ENCODE measurements at regions not wholly inside any gene's neighbourhood (a gene's known extent, or its start where the extent isn't known, plus 50 kb on each side); places are given as distances from the start of the nearest gene placed in this dataset.
A peak's percentile ranks its signal among the peaks of the same experiment; 100 is the strongest.

DNA sequence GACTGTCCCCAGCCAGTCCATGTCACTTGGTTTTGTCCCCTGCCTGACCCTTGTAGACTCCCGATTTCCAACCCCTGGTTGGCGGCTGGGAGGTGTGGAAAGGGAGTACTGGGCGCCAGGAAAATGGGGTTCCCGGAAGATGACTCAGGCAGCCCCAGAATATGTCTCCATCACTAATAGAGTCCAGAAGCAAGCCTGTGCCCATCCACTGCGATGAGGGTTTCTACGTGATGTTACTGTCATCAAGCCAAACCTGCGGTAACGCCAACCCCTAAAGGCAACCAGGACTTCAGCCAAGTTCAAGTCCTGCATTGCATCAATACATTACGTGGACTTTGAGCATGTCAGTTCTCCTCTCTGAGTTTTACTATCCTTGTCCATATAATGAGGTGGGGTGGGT lies 62.0 kb upstream of the TAF1B start:
- peak overlapping the region; percentile 57; the same call in 1 of the 2 replicates for H3K9ac ChIP-seq (ENCODE audit: low read length)

DNA sequence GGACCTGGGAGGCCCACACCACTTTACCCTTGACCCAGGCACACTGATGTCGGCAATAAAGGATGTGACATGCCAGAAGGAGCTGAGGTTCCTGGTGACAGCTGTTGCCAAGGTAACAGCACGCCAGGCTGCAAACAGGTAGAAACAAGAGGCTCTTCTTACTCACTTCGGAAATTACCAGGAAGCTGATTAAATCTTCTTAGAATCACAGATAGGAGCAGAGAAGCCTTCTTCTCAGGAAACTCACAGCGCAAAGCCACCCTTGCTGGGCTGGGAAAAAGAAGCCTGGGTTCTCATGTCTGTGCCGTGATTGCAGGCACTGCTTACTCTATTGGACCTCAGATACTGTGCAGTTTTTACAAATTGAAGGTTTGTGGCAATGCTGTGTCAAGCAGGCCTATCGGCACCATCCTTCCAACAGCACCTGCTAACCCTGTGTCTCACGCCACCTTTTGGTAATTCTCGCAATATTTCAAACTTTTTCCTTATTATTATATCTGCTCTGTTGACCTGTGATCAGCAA lies 61.0 kb upstream of the TAF1B start:
- peaks cover 14% of the 10 kb centered on the region for H3K4me1 ChIP-seq (ENCODE audit: insufficient read depth, low read length)
- H3K9me3 ChIP-seq (ENCODE audit: low read length): no peaks in the 10 kb centered on the region
- peak overlapping the region; percentile 89 for H3K27ac ChIP-seq (ENCODE audit: low read length)
- H3K4me3 ChIP-seq (ENCODE audit: low read length): peak overlapping the region; percentile 61
- intact Hi-C loops (cut with micrococcal nuclease): loop anchor here (2.0 to 10.0 kb wide), 3 partner anchors 19 to 225 kb away; partner anchors contain the start of gene YWHAQ
- DNase-seq (peak; percentile 81), ATAC-seq (peak; percentile 87)
- CTCF ChIA-PET: interaction anchor here (1.4 to 1.6 kb wide), 2 partner anchors 12 to 226 kb away, joined by 3 to 8 read pairs; partner anchors contain the start of gene ADAM17
- no peaks in the 10 kb centered on the region for H3F3A ChIP-seq (ENCODE audit: low read length, unreplicated experiment)
- no peaks in the 10 kb centered on the region for H3K36me3 ChIP-seq (ENCODE audit: low read depth, low read length)
- H4K20me1 ChIP-seq (ENCODE audit: low read length): no peaks in the 10 kb centered on the region
- peak overlapping the region; percentile 85 for H3K4me2 ChIP-seq (ENCODE audit: low read length)
- peak overlapping the region; percentile 71 for H3K9ac ChIP-seq (ENCODE audit: low read length)
- H3K9me2 ChIP-seq (replicated peaks; ENCODE audit: low read length): no peaks in the 10 kb centered on the region
- TF ChIP-seq, protein P1, sequence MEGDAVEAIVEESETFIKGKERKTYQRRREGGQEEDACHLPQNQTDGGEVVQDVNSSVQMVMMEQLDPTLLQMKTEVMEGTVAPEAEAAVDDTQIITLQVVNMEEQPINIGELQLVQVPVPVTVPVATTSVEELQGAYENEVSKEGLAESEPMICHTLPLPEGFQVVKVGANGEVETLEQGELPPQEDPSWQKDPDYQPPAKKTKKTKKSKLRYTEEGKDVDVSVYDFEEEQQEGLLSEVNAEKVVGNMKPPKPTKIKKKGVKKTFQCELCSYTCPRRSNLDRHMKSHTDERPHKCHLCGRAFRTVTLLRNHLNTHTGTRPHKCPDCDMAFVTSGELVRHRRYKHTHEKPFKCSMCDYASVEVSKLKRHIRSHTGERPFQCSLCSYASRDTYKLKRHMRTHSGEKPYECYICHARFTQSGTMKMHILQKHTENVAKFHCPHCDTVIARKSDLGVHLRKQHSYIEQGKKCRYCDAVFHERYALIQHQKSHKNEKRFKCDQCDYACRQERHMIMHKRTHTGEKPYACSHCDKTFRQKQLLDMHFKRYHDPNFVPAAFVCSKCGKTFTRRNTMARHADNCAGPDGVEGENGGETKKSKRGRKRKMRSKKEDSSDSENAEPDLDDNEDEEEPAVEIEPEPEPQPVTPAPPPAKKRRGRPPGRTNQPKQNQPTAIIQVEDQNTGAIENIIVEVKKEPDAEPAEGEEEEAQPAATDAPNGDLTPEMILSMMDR (conservative IDR thresholded peaks at IDR 0.05; ENCODE audit: low read depth, low read length): peak; percentile 67
- TF ChIP-seq EZH2 (IDR thresholded peaks at IDR 0.05; ENCODE audit: low read length, unreplicated experiment): no peak
- no TSS peak for BruUV-seq (replicated peaks)
- POLR2A ChIA-PET (ENCODE audit: unreplicated experiment): interaction anchor here (0.5 to 0.7 kb wide), 3 partner anchors 28 to 283 kb away, joined by 3 to 4 read pairs (median 3); no protein-coding TSS in a partner anchor
- no peaks in the 10 kb centered on the region for H3K79me2 ChIP-seq (ENCODE audit: low read length)
- H3K27me3 ChIP-seq (ENCODE audit: low read length): no peaks in the 10 kb centered on the region
- H2AFZ ChIP-seq (ENCODE audit: low read length): peak overlapping the region; percentile 72

More for the DNA sequence above, 62.0 kb upstream of the TAF1B start:
- no peaks in the 10 kb centered on the region for H4K20me1 ChIP-seq (ENCODE audit: low read length)
- H3K36me3 ChIP-seq (ENCODE audit: low read depth, low read length): no peaks in the 10 kb centered on the region
- H3K9me3 ChIP-seq (ENCODE audit: low read length): no peaks in the 10 kb centered on the region
- no peak overlapping the region for H3K4me2 ChIP-seq (ENCODE audit: low read length)
- peaks cover 14% of the 10 kb centered on the region for H3K4me1 ChIP-seq (ENCODE audit: insufficient read depth, low read length)
- POLR2A ChIA-PET (ENCODE audit: unreplicated experiment): interaction anchor here (0.6 kb wide), 1 partner anchor 173 kb away, joined by 3 read pairs; no protein-coding TSS in a partner anchor
- CTCF ChIA-PET: interaction anchor here (1.6 kb wide), 1 partner anchor 11 kb away, joined by 8 read pairs; no protein-coding TSS in a partner anchor
- H3K79me2 ChIP-seq (ENCODE audit: low read length): no peaks in the 10 kb centered on the region
- BruUV-seq (replicated peaks): no TSS peak
- H3K9me2 ChIP-seq (replicated peaks; ENCODE audit: low read length): no peaks in the 10 kb centered on the region
- H3K4me3 ChIP-seq (ENCODE audit: low read length): no peak overlapping the region
- DNase-seq (no peak), ATAC-seq (no peak)
- TF ChIP-seq, protein P1 (conservative IDR thresholded peaks at IDR 0.05; ENCODE audit: low read depth, low read length): no peak
- no peak for TF ChIP-seq EZH2phosphoT487 (IDR thresholded peaks at IDR 0.05; ENCODE audit: borderline replicate concordance, low read length)
- no peak for TF ChIP-seq EZH2 (IDR thresholded peaks at IDR 0.05; ENCODE audit: low read length, unreplicated experiment)
- H3K27me3 ChIP-seq (ENCODE audit: low read length): no peaks in the 10 kb centered on the region
- peak overlapping the region; percentile 89; the same call in 1 of the 2 replicates for H3K27ac ChIP-seq (ENCODE audit: low read length)
- H3F3A ChIP-seq (ENCODE audit: low read length, unreplicated experiment): no peaks in the 10 kb centered on the region
- no peak overlapping the region for H2AFZ ChIP-seq (ENCODE audit: low read length)
- intact Hi-C loops (cut with micrococcal nuclease): loop anchor here (10.0 kb wide), 1 partner anchor 146 kb away; the partner anchor contains the start of gene YWHAQ

DNA sequence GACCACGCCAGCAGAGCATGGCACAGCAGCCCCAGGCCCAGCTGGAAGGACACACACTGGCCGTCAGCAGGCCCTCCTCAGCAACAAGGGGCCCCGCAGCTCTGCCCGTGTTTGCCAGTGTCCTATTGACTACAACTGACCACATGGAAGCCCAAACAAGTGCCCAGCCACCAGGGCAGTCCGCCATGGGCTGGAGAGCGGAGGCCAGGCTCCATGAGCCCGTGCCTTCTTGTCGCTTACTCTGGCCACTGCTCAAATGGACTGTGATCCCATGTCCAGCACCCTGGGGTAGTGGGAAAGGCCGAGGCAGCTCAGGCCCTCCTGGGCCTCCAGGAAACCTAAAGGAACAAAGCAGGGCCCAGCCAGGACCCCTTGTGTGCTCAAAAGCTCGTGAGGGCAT lies 53.9 kb upstream of the TAF1B start:
- no peak overlapping the region for H2AFZ ChIP-seq (ENCODE audit: low read length)
- H3K79me2 ChIP-seq (ENCODE audit: low read length): no peaks in the 10 kb centered on the region
- H3K36me3 ChIP-seq (ENCODE audit: low read depth, low read length): no peaks in the 10 kb centered on the region
- no peaks in the 10 kb centered on the region for H3K9me2 ChIP-seq (replicated peaks; ENCODE audit: low read length)
- intact Hi-C loops (cut with micrococcal nuclease): loop anchor here (10.0 kb wide), 1 partner anchor 155 kb away; the partner anchor contains the start of gene YWHAQ
- ChIA-PET POLR2A (ENCODE audit: unreplicated experiment) (no interaction called here), CTCF (no interaction called here)
- no peak overlapping the region for H3K4me2 ChIP-seq (ENCODE audit: low read length)
- H3K4me1 ChIP-seq (ENCODE audit: insufficient read depth, low read length): no peaks in the 10 kb centered on the region
- H4K20me1 ChIP-seq (ENCODE audit: low read length): no peaks in the 10 kb centered on the region
- no peaks in the 10 kb centered on the region for H3K9me3 ChIP-seq (ENCODE audit: low read length)
- no peaks in the 10 kb centered on the region for H3F3A ChIP-seq (ENCODE audit: low read length, unreplicated experiment)
- ATAC-seq (no peak), DNase-seq (no peak)
- no peak for TF ChIP-seq EZH2 (IDR thresholded peaks at IDR 0.05; ENCODE audit: low read length, unreplicated experiment)
- no TSS peak for BruUV-seq (replicated peaks)
- H3K9ac ChIP-seq (ENCODE audit: low read length): no peak overlapping the region
- no peak overlapping the region for H3K27ac ChIP-seq (ENCODE audit: low read length)
- H3K4me3 ChIP-seq (ENCODE audit: low read length): no peak overlapping the region
- H3K27me3 ChIP-seq (ENCODE audit: low read length): no peaks in the 10 kb centered on the region
